Panc1 (cell line): ENCODE measurements at regions not wholly inside any gene's neighbourhood (a gene's known extent, or its start where the extent isn't known, plus 50 kb on each side); places are given as distances from the start of the nearest gene placed in this dataset.

ENCODE experiments used
- CTCF ChIP-seq: fragments of 450-650 bp; IDR thresholded peaks from 2 replicates; pipeline ENCODE4 v1.5.1; 2017; ENCODE audit warnings: mild to moderate bottlenecking
- POLR2AphosphoS5 ChIP-seq: IDR thresholded peaks from 2 replicates; pipeline ENCODE4 v1.6.1; 2012; ENCODE audit warnings: mild to moderate bottlenecking, low read depth, low read length, moderate library complexity
- TF ChIP-seq, protein P1 (sequence below), 2 experiments: IDR thresholded peaks; 2 replicates each; pipeline ENCODE4 v1.6.1; 2011 to 2012; ENCODE audit warnings: low read depth in 2 of 2, control low read depth in 1 of 2, low read length in 1 of 2, mild to moderate bottlenecking in 1 of 2, moderate library complexity in 1 of 2; ENCODE audit not compliant: insufficient read depth in 1 of 2

- TF ChIP-seq, protein P1, sequence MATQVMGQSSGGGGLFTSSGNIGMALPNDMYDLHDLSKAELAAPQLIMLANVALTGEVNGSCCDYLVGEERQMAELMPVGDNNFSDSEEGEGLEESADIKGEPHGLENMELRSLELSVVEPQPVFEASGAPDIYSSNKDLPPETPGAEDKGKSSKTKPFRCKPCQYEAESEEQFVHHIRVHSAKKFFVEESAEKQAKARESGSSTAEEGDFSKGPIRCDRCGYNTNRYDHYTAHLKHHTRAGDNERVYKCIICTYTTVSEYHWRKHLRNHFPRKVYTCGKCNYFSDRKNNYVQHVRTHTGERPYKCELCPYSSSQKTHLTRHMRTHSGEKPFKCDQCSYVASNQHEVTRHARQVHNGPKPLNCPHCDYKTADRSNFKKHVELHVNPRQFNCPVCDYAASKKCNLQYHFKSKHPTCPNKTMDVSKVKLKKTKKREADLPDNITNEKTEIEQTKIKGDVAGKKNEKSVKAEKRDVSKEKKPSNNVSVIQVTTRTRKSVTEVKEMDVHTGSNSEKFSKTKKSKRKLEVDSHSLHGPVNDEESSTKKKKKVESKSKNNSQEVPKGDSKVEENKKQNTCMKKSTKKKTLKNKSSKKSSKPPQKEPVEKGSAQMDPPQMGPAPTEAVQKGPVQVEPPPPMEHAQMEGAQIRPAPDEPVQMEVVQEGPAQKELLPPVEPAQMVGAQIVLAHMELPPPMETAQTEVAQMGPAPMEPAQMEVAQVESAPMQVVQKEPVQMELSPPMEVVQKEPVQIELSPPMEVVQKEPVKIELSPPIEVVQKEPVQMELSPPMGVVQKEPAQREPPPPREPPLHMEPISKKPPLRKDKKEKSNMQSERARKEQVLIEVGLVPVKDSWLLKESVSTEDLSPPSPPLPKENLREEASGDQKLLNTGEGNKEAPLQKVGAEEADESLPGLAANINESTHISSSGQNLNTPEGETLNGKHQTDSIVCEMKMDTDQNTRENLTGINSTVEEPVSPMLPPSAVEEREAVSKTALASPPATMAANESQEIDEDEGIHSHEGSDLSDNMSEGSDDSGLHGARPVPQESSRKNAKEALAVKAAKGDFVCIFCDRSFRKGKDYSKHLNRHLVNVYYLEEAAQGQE (IDR thresholded peaks at IDR 0.05; ENCODE audit: insufficient read depth in 1 of 2, low read depth in 2 of 2, low read length in 1 of 2) = no peak
- TF ChIP-seq CTCF (no peak), POLR2AphosphoS5 (no peak)
Observed at GRCh38 chr1:112797224-112797623, 82.1 kb upstream of the PPM1J start.
